ENCODE measurements at regions not wholly inside any gene's neighbourhood (a gene's known extent, or its start where the extent isn't known, plus 50 kb on each side); places are given as distances from the start of the nearest gene placed in this dataset.

DNA sequence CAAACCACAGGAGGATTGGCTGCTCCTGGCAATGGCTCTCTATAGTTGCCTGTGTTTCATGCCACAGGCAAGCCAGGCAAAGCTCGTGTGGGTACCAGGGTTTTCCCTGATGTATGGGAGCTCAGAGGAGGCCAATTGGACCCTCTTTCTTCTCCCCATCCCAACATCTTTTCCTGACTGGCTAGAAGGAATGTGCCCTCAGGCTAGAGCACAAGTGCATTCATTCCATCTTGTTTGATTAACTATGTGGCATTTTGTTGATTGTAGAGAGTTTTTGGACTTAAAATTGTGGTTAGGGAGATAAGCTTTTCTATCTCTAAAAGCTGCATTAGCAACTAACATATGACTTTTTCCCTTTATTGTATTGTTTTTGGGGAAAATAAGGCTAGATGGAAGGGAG lies 561.3 kb downstream of the PSAT1 start:
- Histone ChIP-seq H3K4me1 (ENCODE audit: control insufficient read depth, extremely low read depth, insufficient read depth, low read length) (peaks cover 5% of the 10 kb centered on the region), H3K9me1 (replicated peaks; ENCODE audit: control insufficient read depth, extremely low read depth, insufficient read depth, low read length) (no peaks in the 10 kb centered on the region), H3K4me3 (replicated peaks in 1 of 3; ENCODE audit: insufficient read depth in 1 of 3, low read depth in 1 of 3, low read length in 3 of 3) (no peak overlapping the region), H3K9ac (replicated peaks; ENCODE audit: extremely low read depth, insufficient read depth, low read length) (no peak overlapping the region), H3K9me3 (replicated peaks; ENCODE audit: control insufficient read depth, insufficient read depth, low read length) (no peaks in the 10 kb centered on the region), H2AFZ (ENCODE audit: low read depth, low read length) (no peak overlapping the region), H3K36me3 (ENCODE audit: control insufficient read depth in 2 of 2, extremely low read depth in 1 of 2, insufficient read depth in 2 of 2, low read length in 2 of 2) (no peaks in the 10 kb centered on the region), H3K27ac (ENCODE audit: insufficient read depth, low read depth, low read length) (no peak overlapping the region), H4K20me1 (replicated peaks; ENCODE audit: control insufficient read depth, extremely low read depth, insufficient read depth, low read length) (no peaks in the 10 kb centered on the region), H3K79me2 (ENCODE audit: control insufficient read depth, insufficient read depth, low read length) (no peaks in the 10 kb centered on the region), H3K27me3 (ENCODE audit: control insufficient read depth in 2 of 2, insufficient read depth in 2 of 2, low read length in 2 of 2) (no peaks in the 10 kb centered on the region), H3K4me2 (ENCODE audit: insufficient read depth, low read length) (no peak overlapping the region)
- FAIRE-seq (no peak), DNase-seq (ENCODE audit: low read depth, low spot score) (no peak)
- CTCF ChIA-PET: interaction anchor here (1.2 to 1.3 kb wide), 2 partner anchors 9 to 36 kb away, joined by 4 read pairs; no protein-coding TSS in a partner anchor
- no TSS peak for BruUV-seq (replicated peaks)
- dilution Hi-C loops (cut with MboI; ENCODE audit: extremely low pct_ligation_motif_present, low sequenced_read_pairs) (no loop called here), intact Hi-C loops (cut with micrococcal nuclease) (no loop called here)
- TF ChIP-seq CTCF (IDR thresholded peaks at IDR 0.05; ENCODE audit: extremely low read depth in 1 of 2, insufficient read depth in 1 of 2, low read depth in 1 of 2, low read length in 2 of 2) (no peak), POLR2A (IDR thresholded peaks at IDR 0.05; ENCODE audit: low read depth, low read length) (no peak), MYC (IDR thresholded peaks at IDR 0.05; ENCODE audit: low read depth, low read length) (no peak)
- POLR2A ChIA-PET: no interaction called here

DNA sequence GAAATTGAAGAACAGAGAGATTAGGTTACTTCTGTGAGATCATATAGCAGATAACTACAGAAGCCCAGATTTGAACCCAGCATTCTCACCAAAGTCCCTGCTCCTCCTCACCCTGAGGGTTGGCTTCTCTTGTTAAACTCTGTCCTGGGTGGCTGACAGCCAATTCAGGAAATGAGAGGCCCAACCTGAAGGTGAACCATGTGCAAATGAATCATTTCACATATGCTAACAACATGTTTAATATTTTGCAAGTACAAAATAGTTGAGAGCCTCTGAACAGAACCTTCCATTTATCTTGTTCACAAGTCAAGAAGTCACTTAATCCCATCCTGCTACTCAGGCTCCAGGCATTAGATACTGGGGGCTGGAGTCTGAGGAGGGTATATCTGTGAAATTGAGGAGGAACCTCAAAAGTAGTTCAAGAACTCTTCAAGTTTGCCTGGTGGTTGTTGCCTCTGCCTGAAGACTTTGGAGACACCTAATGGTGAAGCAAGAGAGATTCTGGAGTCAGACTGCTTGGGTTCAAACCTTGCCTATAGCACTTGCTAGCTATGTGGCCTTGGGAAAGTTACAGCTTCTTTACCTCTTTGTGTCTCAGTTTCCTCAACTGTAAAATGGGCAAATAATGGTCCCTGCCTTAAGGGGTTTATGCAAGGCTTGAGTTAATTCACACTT lies 564.0 kb downstream of the PSAT1 start:
- H3K27ac ChIP-seq (ENCODE audit: insufficient read depth, low read depth, low read length): no peak overlapping the region
- H3K79me2 ChIP-seq (ENCODE audit: control insufficient read depth, insufficient read depth, low read length): no peaks in the 10 kb centered on the region
- H3K9me1 ChIP-seq (replicated peaks; ENCODE audit: control insufficient read depth, extremely low read depth, insufficient read depth, low read length): no peaks in the 10 kb centered on the region
- peaks cover 8% of the 10 kb centered on the region for H3K4me1 ChIP-seq (ENCODE audit: control insufficient read depth, extremely low read depth, insufficient read depth, low read length)
- dilution Hi-C loops (cut with MboI; ENCODE audit: extremely low pct_ligation_motif_present, low sequenced_read_pairs) (no loop called here), intact Hi-C loops (cut with micrococcal nuclease) (no loop called here)
- H3K4me3 ChIP-seq (replicated peaks in 1 of 3; ENCODE audit: insufficient read depth in 1 of 3, low read depth in 1 of 3, low read length in 3 of 3): no peak overlapping the region
- H3K9ac ChIP-seq (replicated peaks; ENCODE audit: extremely low read depth, insufficient read depth, low read length): no peak overlapping the region
- POLR2A ChIA-PET: no interaction called here
- BruUV-seq (replicated peaks): no TSS peak
- no peaks in the 10 kb centered on the region for H4K20me1 ChIP-seq (replicated peaks; ENCODE audit: control insufficient read depth, extremely low read depth, insufficient read depth, low read length)
- no peaks in the 10 kb centered on the region for H3K9me3 ChIP-seq (replicated peaks; ENCODE audit: control insufficient read depth, insufficient read depth, low read length)
- no peak overlapping the region for H2AFZ ChIP-seq (ENCODE audit: low read depth, low read length)
- DNase-seq (ENCODE audit: low read depth, low spot score) (peak; percentile 44), FAIRE-seq (no peak)
- H3K4me2 ChIP-seq (ENCODE audit: insufficient read depth, low read length): no peak overlapping the region
- H3K27me3 ChIP-seq (ENCODE audit: control insufficient read depth in 2 of 2, insufficient read depth in 2 of 2, low read length in 2 of 2): no peaks in the 10 kb centered on the region
- CTCF ChIA-PET: no interaction called here
- no peaks in the 10 kb centered on the region for H3K36me3 ChIP-seq (ENCODE audit: control insufficient read depth in 2 of 2, extremely low read depth in 1 of 2, insufficient read depth in 2 of 2, low read length in 2 of 2)
- TF ChIP-seq EZH2 (IDR thresholded peaks at IDR 0.05; ENCODE audit: borderline replicate concordance, low read depth, low read length, severe bottlenecking) (no peak), FOS (IDR thresholded peaks at IDR 0.05; ENCODE audit: borderline replicate concordance, insufficient read depth, low read length) (peak; percentile 40), GATA2 (IDR thresholded peaks at IDR 0.05; ENCODE audit: insufficient read depth, insufficient read length, low read depth, low read length) (no peak)
- TF ChIP-seq, protein P1, sequence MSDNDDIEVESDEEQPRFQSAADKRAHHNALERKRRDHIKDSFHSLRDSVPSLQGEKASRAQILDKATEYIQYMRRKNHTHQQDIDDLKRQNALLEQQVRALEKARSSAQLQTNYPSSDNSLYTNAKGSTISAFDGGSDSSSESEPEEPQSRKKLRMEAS (IDR thresholded peaks at IDR 0.05; ENCODE audit: insufficient read depth, insufficient read length): no peak
